ENCODE measurements at regions not wholly inside any gene's neighbourhood (a gene's known extent, or its start where the extent isn't known, plus 50 kb on each side); places are given as distances from the start of the nearest gene placed in this dataset.
"Not testable (repeated sequence)": the region's sequence is repeated elsewhere in the genome, so short reads cannot be mapped to it uniquely, and the experiment has no call there.

- H3K4me1 Mint-ChIP-seq, ATAC-seq: not testable (repeated sequence)
Measured at GRCh38 chr5:12131020-12131419, 226.8 kb upstream of the CTNND2 start.

GRCh38 chr5:12125895-12126294 lies 221.6 kb upstream of the CTNND2 start:
- no peaks in the 10 kb centered on the region for H3K27me3 Mint-ChIP-seq (ENCODE audit: insufficient read depth, low read depth, poor library complexity)
- H3K9me2 ChIP-seq (ENCODE audit: insufficient read depth) = 0 out of 2 replicates have a peak, but pooled peaks cover 7% of the 10 kb centered on the region
- H3K27ac ChIP-seq (ENCODE audit: low read depth) = no peak overlapping the region
- H3K4me3 Mint-ChIP-seq = no peak overlapping the region
- no peaks in the 10 kb centered on the region for H3K79me2 ChIP-seq (replicated peaks; ENCODE audit: insufficient read depth)
- no peaks in the 10 kb centered on the region for H3K36me3 Mint-ChIP-seq (ENCODE audit: low read depth)
- H3K9me3 Mint-ChIP-seq = peaks cover 4% of the 10 kb centered on the region; the same call in 1 of the 3 replicates
- peak overlapping the region; percentile 52; the same call in 1 of the 2 replicates for H2AFZ ChIP-seq
- no peaks in the 10 kb centered on the region for H3F3A ChIP-seq (replicated peaks; ENCODE audit: low read depth)
- no peaks in the 10 kb centered on the region for H3K4me1 ChIP-seq (ENCODE audit: insufficient read depth)
- ATAC-seq = no peak
- H3K36me3 ChIP-seq (ENCODE audit: insufficient read depth) = no peaks in the 10 kb centered on the region
- no peaks in the 10 kb centered on the region for H3K27me3 ChIP-seq (ENCODE audit: insufficient read depth)
- H4K20me1 ChIP-seq (replicated peaks; ENCODE audit: insufficient read depth) = no peaks in the 10 kb centered on the region
- H3K27ac Mint-ChIP-seq = no peak overlapping the region
- H3K4me1 Mint-ChIP-seq = no peaks in the 10 kb centered on the region; the same call in 2 of the 3 replicates
- no peak for DNase-seq (ENCODE audit: low spot score)
- H3K4me2 ChIP-seq = no peak overlapping the region
- H3K4me3 ChIP-seq = no peak overlapping the region
- TF ChIP-seq REST (IDR thresholded peaks at IDR 0.05; ENCODE audit: unreplicated experiment) (no peak), ZNF331 (CRISPR knock-in tag; IDR thresholded peaks at IDR 0.05; ENCODE audit: low read depth) (no peak), POLR2AphosphoS5 (IDR thresholded peaks at IDR 0.05; ENCODE audit: low read depth) (no peak), CREB1 (CRISPR knock-in tag; IDR thresholded peaks at IDR 0.05; ENCODE audit: low read depth) (no peak), NANOG (IDR thresholded peaks at IDR 0.05; ENCODE audit: borderline replicate concordance) (no peak), STAT1 (IDR thresholded peaks at IDR 0.05; ENCODE audit: unreplicated experiment) (no peak), ETS1 (IDR thresholded peaks at IDR 0.05) (no peak), EZH2 (IDR thresholded peaks at IDR 0.05; ENCODE audit: low read depth, unreplicated experiment) (no peak), ZNF462 (CRISPR knock-in tag; IDR thresholded peaks at IDR 0.05) (no peak), EZH2phosphoT487 (IDR thresholded peaks at IDR 0.05; ENCODE audit: unreplicated experiment) (no peak), JUNB (IDR thresholded peaks at IDR 0.05; ENCODE audit: unreplicated experiment) (no peak), ZNF114 (CRISPR knock-in tag; IDR thresholded peaks at IDR 0.05) (no peak)

More at GRCh38 chr5:12131020-12131419, 226.8 kb upstream of the CTNND2 start:
- not testable (repeated sequence) for H4K20me1 ChIP-seq (replicated peaks; ENCODE audit: insufficient read depth); H3K27ac Mint-ChIP-seq; DNase-seq (ENCODE audit: low spot score); H2AFZ ChIP-seq; H3K4me3 ChIP-seq; H3K27ac ChIP-seq (ENCODE audit: low read depth); H3K4me2 ChIP-seq; H3K36me3 Mint-ChIP-seq (ENCODE audit: low read depth); H3K36me3 ChIP-seq (ENCODE audit: insufficient read depth); H3K4me1 ChIP-seq (ENCODE audit: insufficient read depth); H3K27me3 Mint-ChIP-seq (ENCODE audit: insufficient read depth, low read depth, poor library complexity); H3F3A ChIP-seq (replicated peaks; ENCODE audit: low read depth); H3K79me2 ChIP-seq (replicated peaks; ENCODE audit: insufficient read depth); H3K4me3 Mint-ChIP-seq; H3K27me3 ChIP-seq (ENCODE audit: insufficient read depth)
- peaks cover 13% of the 10 kb centered on the region; the same call in 1 of the 2 replicates for H3K9me2 ChIP-seq (ENCODE audit: insufficient read depth)
- H3K9me3 Mint-ChIP-seq = peaks cover 12% of the 10 kb centered on the region; the same call in 2 of the 3 replicates

All from GM23338 (cell line).